ENCODE measurements at regions not wholly inside any gene's neighbourhood (a gene's known extent, or its start where the extent isn't known, plus 50 kb on each side); places are given as distances from the start of the nearest gene placed in this dataset.

- no peaks in the 10 kb centered on the region for H4K20me1 ChIP-seq (ENCODE audit: insufficient read depth, low read length)
- TF ChIP-seq CTCF (IDR thresholded peaks at IDR 0.05; ENCODE audit: borderline replicate concordance, extremely low read depth, low read length, poor library complexity, severe bottlenecking), result no peak
- TF ChIP-seq EZH2 (IDR thresholded peaks at IDR 0.05; ENCODE audit: borderline replicate concordance, low read depth, low read length, severe bottlenecking), result no peak
- ATAC-seq (ENCODE audit: insufficient read depth, low read depth) (no peak), DNase-seq (no peak)
- H3K36me3 ChIP-seq (ENCODE audit: insufficient read depth, low read length), result no peaks in the 10 kb centered on the region
- H3K4me3 ChIP-seq (ENCODE audit: low read depth in 1 of 2, low read length in 2 of 2), result no peak overlapping the region
- no peak overlapping the region for H2AFZ ChIP-seq (ENCODE audit: low read depth, low read length)
- H3K9ac ChIP-seq (ENCODE audit: low read depth, low read length), result no peak overlapping the region
- H3K4me1 ChIP-seq (ENCODE audit: insufficient read depth, low read length), result no peaks in the 10 kb centered on the region
- no peak overlapping the region for H3K4me2 ChIP-seq (ENCODE audit: insufficient read depth, low read length)
- no peaks in the 10 kb centered on the region for H3K79me2 ChIP-seq (ENCODE audit: insufficient read depth, low read length)
- H3K9me3 ChIP-seq (ENCODE audit: insufficient read depth, low read length, severe bottlenecking), result peaks cover 4% of the 10 kb centered on the region
- no peaks in the 10 kb centered on the region for H3K27me3 ChIP-seq (ENCODE audit: insufficient read depth, low read length, poor library complexity)
- H3K27ac ChIP-seq (ENCODE audit: low read length), result no peak overlapping the region
These were observed 736.8 kb upstream of the SALL3 start for GRCh38 chr18:78242806-78243205.

GRCh38 chr18:78244779-78245178, 734.8 kb upstream of the SALL3 start:
- Histone ChIP-seq H3K36me3 (ENCODE audit: insufficient read depth, low read length) (no peaks in the 10 kb centered on the region), H3K4me3 (ENCODE audit: low read depth in 1 of 2, low read length in 2 of 2) (no peak overlapping the region), H3K9me3 (ENCODE audit: insufficient read depth, low read length, severe bottlenecking) (no peaks in the 10 kb centered on the region), H3K27me3 (ENCODE audit: insufficient read depth, low read length, poor library complexity) (no peaks in the 10 kb centered on the region), H3K9ac (ENCODE audit: low read depth, low read length) (no peak overlapping the region), H3K4me2 (ENCODE audit: insufficient read depth, low read length) (no peak overlapping the region), H2AFZ (ENCODE audit: low read depth, low read length) (no peak overlapping the region), H4K20me1 (ENCODE audit: insufficient read depth, low read length) (no peaks in the 10 kb centered on the region), H3K27ac (ENCODE audit: low read length) (no peak overlapping the region), H3K4me1 (ENCODE audit: insufficient read depth, low read length) (no peaks in the 10 kb centered on the region), H3K79me2 (ENCODE audit: insufficient read depth, low read length) (no peaks in the 10 kb centered on the region)
- DNase-seq, result no peak
- ATAC-seq (ENCODE audit: insufficient read depth, low read depth), result no peak
- TF ChIP-seq EZH2 (IDR thresholded peaks at IDR 0.05; ENCODE audit: borderline replicate concordance, low read depth, low read length, severe bottlenecking), result no peak
- TF ChIP-seq CTCF (IDR thresholded peaks at IDR 0.05; ENCODE audit: borderline replicate concordance, extremely low read depth, low read length, poor library complexity, severe bottlenecking), result no peak

- Histone ChIP-seq H4K20me1 (ENCODE audit: insufficient read depth, low read length) (no peaks in the 10 kb centered on the region), H3K79me2 (ENCODE audit: insufficient read depth, low read length) (no peaks in the 10 kb centered on the region), H3K4me1 (ENCODE audit: insufficient read depth, low read length) (no peaks in the 10 kb centered on the region), H3K36me3 (ENCODE audit: insufficient read depth, low read length) (no peaks in the 10 kb centered on the region), H3K4me3 (ENCODE audit: low read depth in 1 of 2, low read length in 2 of 2) (no peak overlapping the region), H3K9ac (ENCODE audit: low read depth, low read length) (no peak overlapping the region), H2AFZ (ENCODE audit: low read depth, low read length) (no peak overlapping the region), H3K4me2 (ENCODE audit: insufficient read depth, low read length) (no peak overlapping the region), H3K9me3 (ENCODE audit: insufficient read depth, low read length, severe bottlenecking) (no peaks in the 10 kb centered on the region), H3K27me3 (ENCODE audit: insufficient read depth, low read length, poor library complexity) (no peaks in the 10 kb centered on the region), H3K27ac (ENCODE audit: low read length) (no peak overlapping the region)
- ATAC-seq (ENCODE audit: insufficient read depth, low read depth) (no peak), DNase-seq (no peak)
- no peak for TF ChIP-seq CTCF (IDR thresholded peaks at IDR 0.05; ENCODE audit: borderline replicate concordance, extremely low read depth, low read length, poor library complexity, severe bottlenecking)
These were observed 734.2 kb upstream of the SALL3 start for GRCh38 chr18:78245451-78245850.

GRCh38 chr18:78246050-78246449, 733.6 kb upstream of the SALL3 start:
- Histone ChIP-seq H3K27me3 (ENCODE audit: insufficient read depth, low read length, poor library complexity) (no peaks in the 10 kb centered on the region), H3K4me3 (ENCODE audit: low read depth in 1 of 2, low read length in 2 of 2) (no peak overlapping the region), H3K79me2 (ENCODE audit: insufficient read depth, low read length) (no peaks in the 10 kb centered on the region), H3K4me2 (ENCODE audit: insufficient read depth, low read length) (no peak overlapping the region), H3K36me3 (ENCODE audit: insufficient read depth, low read length) (no peaks in the 10 kb centered on the region), H3K9me3 (ENCODE audit: insufficient read depth, low read length, severe bottlenecking) (no peaks in the 10 kb centered on the region), H3K27ac (ENCODE audit: low read length) (no peak overlapping the region), H4K20me1 (ENCODE audit: insufficient read depth, low read length) (no peaks in the 10 kb centered on the region), H3K9ac (ENCODE audit: low read depth, low read length) (no peak overlapping the region), H2AFZ (ENCODE audit: low read depth, low read length) (no peak overlapping the region), H3K4me1 (ENCODE audit: insufficient read depth, low read length) (no peaks in the 10 kb centered on the region)
- DNase-seq, result no peak
- no peak for ATAC-seq (ENCODE audit: insufficient read depth, low read depth)
- no peak for TF ChIP-seq CTCF (IDR thresholded peaks at IDR 0.05; ENCODE audit: borderline replicate concordance, extremely low read depth, low read length, poor library complexity, severe bottlenecking)
- TF ChIP-seq EZH2 (IDR thresholded peaks at IDR 0.05; ENCODE audit: borderline replicate concordance, low read depth, low read length, severe bottlenecking), result no peak

Data from DND-41 (cell line).